Gastroesophageal sphincter (tissue), 4 donors: ENCODE measurements at regions not wholly inside any gene's neighbourhood (a gene's known extent, or its start where the extent isn't known, plus 50 kb on each side); places are given as distances from the start of the nearest gene placed in this dataset.

Experiments
- ATAC-seq: fragments of 150-250 bp; one replicate; pipeline ENCODE4 v1.9.1; 2016; ENCODE audit warnings: mild to moderate bottlenecking, moderate library complexity
- H3K27ac ChIP-seq, 4 donors: fragments of 200-600 bp; sonication (generic) in 3 of 4; 1 replicate in 3 of 4; 2 replicates in 1 of 4; pipeline ENCODE4 v1.5.1; 2016 to 2019
- H3K27me3 ChIP-seq: fragments of 200-600 bp; sonication (generic); one replicate; pipeline ENCODE4 v1.5.1; 2019
- H3K36me3 ChIP-seq, 2 donors: fragments of 200-600 bp; sonication (generic); one replicate each; pipeline ENCODE4 v1.5.1; 2019; ENCODE audit warnings: control low read depth in 1 of 2
- H3K4me1 ChIP-seq, 3 donors: fragments of 200-600 bp; sonication (generic); 1 replicate in 2 of 3; 2 replicates in 1 of 3; pipeline ENCODE4 v1.5.1; 2016 to 2019; ENCODE audit warnings: control low read depth in 2 of 3
- H3K4me3 ChIP-seq, 2 donors: fragments of 200-600 bp; sonication (generic); one replicate each; pipeline ENCODE4 v1.5.1; 2019; ENCODE audit warnings: mild to moderate bottlenecking in 1 of 2, moderate library complexity in 1 of 2
- H3K9me3 ChIP-seq, 3 donors: fragments of 200-600 bp; sonication (generic); one replicate each; pipeline ENCODE4 v1.5.1; 2017 to 2019; ENCODE audit warnings: control low read depth in 2 of 3
- EP300 ChIP-seq: sonication (generic); formaldehyde crosslinking; IDR thresholded peaks from one replicate; pipeline ENCODE4 v1.6.1; 2017; ENCODE audit warnings: antibody characterized with exemption, mild to moderate bottlenecking
- POLR2A ChIP-seq, 2 donors: fragments of 450-650 bp; IDR thresholded peaks; one replicate each; pipeline ENCODE4 v1.6.1; 2017; ENCODE audit warnings: antibody characterized with exemption in 2 of 2, mild to moderate bottlenecking in 2 of 2, moderate library complexity in 1 of 2
- POLR2AphosphoS5 ChIP-seq: sonication (generic); formaldehyde crosslinking; IDR thresholded peaks from one replicate; pipeline ENCODE4 v1.6.1; 2017; ENCODE audit warnings: antibody characterized with exemption
- whole genome bisulfite sequencing, 2 donors: methylation state at CpG; one replicate each; pipeline ENCODE4 v1.1.5; 2018; ENCODE audit warnings: low coverage in 1 of 2; 5-methylcytosine and 5-hydroxymethylcytosine counted together
- TF ChIP-seq, protein P1 (sequence below), 4 experiments: fragments of 200-600 bp in 2 of 4; fragments of 450-650 bp in 2 of 4; sonication (generic) in 1 of 4; IDR thresholded peaks; one replicate each; pipeline ENCODE4 v1.5.1; 2017 to 2019; ENCODE audit warnings: antibody characterized with exemption in 4 of 4, mild to moderate bottlenecking in 2 of 4, moderate library complexity in 2 of 4

DNA sequence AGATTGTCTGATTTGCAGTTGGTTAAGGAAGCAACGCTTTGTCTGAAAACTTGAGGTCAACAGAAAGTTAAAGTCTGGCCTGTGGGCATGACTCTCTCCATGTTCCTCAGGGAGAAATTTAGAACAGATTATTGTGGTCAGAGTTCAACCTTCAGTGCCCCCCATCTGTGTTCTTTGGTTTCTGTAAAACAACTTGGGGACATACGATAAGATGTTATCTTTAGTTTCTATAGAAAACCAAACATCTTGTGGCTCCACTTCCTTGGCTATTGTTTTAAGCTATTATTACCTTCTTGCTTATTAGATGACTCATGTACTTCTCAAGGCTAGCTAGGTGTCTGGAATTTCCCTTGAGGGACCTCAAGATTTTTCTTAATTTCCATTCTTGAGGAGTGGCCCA, 507.7 kb downstream of the PDHA2 start:
- Histone ChIP-seq H3K36me3 (no peaks in the 10 kb centered on the region), H3K4me1 (no peaks in the 10 kb centered on the region), H3K9me3 (no peaks in the 10 kb centered on the region), H3K27me3 (no peaks in the 10 kb centered on the region), H3K4me3 (no peak overlapping the region), H3K27ac (no peak overlapping the region)
- WGBS, 2 donors: 58 to 76% methylated on average over 2 of the region's 2 CpGs
- no peak for TF ChIP-seq POLR2AphosphoS5
- TF ChIP-seq EP300: no peak
- no peak for TF ChIP-seq POLR2A (IDR thresholded peaks at IDR 0.05)
- TF ChIP-seq, protein P1, sequence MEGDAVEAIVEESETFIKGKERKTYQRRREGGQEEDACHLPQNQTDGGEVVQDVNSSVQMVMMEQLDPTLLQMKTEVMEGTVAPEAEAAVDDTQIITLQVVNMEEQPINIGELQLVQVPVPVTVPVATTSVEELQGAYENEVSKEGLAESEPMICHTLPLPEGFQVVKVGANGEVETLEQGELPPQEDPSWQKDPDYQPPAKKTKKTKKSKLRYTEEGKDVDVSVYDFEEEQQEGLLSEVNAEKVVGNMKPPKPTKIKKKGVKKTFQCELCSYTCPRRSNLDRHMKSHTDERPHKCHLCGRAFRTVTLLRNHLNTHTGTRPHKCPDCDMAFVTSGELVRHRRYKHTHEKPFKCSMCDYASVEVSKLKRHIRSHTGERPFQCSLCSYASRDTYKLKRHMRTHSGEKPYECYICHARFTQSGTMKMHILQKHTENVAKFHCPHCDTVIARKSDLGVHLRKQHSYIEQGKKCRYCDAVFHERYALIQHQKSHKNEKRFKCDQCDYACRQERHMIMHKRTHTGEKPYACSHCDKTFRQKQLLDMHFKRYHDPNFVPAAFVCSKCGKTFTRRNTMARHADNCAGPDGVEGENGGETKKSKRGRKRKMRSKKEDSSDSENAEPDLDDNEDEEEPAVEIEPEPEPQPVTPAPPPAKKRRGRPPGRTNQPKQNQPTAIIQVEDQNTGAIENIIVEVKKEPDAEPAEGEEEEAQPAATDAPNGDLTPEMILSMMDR (IDR thresholded peaks at IDR 0.05): no peak
- no peak for ATAC-seq

DNA sequence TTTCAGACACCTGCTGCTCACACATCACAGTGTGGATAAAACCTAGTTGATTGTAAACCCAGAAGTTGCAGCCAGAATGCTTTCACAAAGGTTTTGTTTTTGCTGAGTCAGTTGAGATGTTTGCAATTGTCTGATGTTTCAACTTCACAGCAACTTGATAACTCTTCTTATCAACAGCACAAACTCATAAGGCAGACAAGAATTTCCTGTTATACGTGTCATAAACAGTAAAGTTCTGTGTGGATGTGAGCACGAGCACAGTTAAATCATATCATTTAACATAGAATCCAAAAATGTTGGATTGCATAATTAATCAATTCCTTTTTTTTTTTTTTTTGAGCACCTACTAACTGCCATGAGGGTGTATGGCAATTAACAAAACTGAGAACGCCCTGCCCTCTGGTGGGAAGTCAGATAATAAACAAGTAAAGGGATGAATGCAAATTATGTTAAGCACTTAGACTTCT, 512.2 kb downstream of the PDHA2 start:
- H3K27ac ChIP-seq: no peak overlapping the region
- ATAC-seq: no peak
- H3K4me3 ChIP-seq: no peak overlapping the region
- no peaks in the 10 kb centered on the region for H3K36me3 ChIP-seq
- H3K27me3 ChIP-seq: no peaks in the 10 kb centered on the region
- WGBS, 2 donors: 64 to 70% methylated on average over 3 of the region's 3 CpGs
- H3K9me3 ChIP-seq: no peaks in the 10 kb centered on the region
- H3K4me1 ChIP-seq: no peaks in the 10 kb centered on the region
- no peak for TF ChIP-seq EP300
- TF ChIP-seq, protein P1 (IDR thresholded peaks at IDR 0.05): no peak

DNA sequence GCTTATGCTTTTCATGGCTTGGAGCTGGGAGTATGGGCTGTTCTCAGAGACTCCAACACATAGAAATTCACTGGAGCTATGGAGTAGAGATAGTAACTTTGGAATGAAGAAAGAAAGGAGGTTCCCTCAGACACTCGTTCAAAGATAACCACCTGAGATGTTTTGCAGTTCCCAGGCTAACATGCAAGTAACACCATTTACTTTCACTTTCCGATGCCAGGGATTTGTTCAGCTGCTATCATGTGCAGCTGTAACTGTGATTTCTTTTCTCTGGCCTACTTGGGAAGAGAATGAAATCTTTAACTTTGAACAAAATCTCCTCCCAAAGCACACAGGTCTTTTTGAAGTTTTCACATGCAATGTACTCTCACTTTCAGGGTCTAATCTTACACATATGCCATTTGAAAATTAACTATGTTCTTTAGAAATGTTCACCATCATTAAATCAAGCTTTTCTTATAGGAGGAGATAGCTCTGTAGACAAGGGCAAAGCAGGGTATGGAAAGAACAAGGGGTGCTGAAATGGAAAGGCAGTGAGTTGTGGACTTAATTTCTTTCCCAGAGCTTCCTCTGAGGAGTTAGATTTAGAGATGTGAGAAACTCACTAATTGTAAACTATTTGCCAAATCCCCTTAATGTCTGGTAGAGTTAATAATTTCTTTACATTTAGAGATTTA, 514.3 kb downstream of the PDHA2 start:
- H3K27me3 ChIP-seq: no peaks in the 10 kb centered on the region
- no peaks in the 10 kb centered on the region for H3K4me1 ChIP-seq
- no peaks in the 10 kb centered on the region for H3K36me3 ChIP-seq
- H3K4me3 ChIP-seq: no peak overlapping the region
- ATAC-seq: no peak
- 15 to 16% methylated on average over 2 of the region's 2 CpGs for WGBS, 2 donors
- no peak overlapping the region for H3K27ac ChIP-seq
- TF ChIP-seq EP300: no peak
- TF ChIP-seq POLR2AphosphoS5: no peak
- TF ChIP-seq, protein P1 (IDR thresholded peaks at IDR 0.05): no peak
- no peak for TF ChIP-seq POLR2A (IDR thresholded peaks at IDR 0.05)
- no peaks in the 10 kb centered on the region for H3K9me3 ChIP-seq

DNA sequence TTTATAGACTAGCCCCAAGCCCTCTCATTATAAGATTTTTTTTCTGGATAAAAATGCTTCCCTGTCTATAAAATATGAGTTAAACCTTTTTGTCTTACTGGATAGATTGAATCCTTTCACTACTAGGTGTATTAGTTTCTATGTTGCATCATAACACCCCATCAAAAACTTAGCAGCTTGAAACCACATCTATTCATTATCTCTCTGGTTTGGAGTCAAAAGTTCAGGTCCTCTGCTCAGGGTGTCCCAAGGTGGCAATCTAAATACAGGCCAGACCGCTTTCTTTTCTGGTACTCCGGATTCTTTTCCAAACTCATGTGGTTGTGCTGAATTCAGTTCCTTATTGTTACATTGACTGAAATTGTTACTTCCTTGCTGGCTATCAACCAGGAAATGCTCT, 515.5 kb downstream of the PDHA2 start:
- Histone ChIP-seq H3K27me3 (no peaks in the 10 kb centered on the region), H3K4me1 (no peaks in the 10 kb centered on the region), H3K9me3 (no peaks in the 10 kb centered on the region), H3K4me3 (no peak overlapping the region), H3K36me3 (no peaks in the 10 kb centered on the region), H3K27ac (no peak overlapping the region)
- 66 to 100% methylated on average over 2 of the region's 2 CpGs for WGBS, 2 donors
- TF ChIP-seq, protein P1 (IDR thresholded peaks at IDR 0.05): no peak
- TF ChIP-seq EP300 (no peak), POLR2A (IDR thresholded peaks at IDR 0.05) (no peak), POLR2AphosphoS5 (no peak)
- no peak for ATAC-seq

DNA sequence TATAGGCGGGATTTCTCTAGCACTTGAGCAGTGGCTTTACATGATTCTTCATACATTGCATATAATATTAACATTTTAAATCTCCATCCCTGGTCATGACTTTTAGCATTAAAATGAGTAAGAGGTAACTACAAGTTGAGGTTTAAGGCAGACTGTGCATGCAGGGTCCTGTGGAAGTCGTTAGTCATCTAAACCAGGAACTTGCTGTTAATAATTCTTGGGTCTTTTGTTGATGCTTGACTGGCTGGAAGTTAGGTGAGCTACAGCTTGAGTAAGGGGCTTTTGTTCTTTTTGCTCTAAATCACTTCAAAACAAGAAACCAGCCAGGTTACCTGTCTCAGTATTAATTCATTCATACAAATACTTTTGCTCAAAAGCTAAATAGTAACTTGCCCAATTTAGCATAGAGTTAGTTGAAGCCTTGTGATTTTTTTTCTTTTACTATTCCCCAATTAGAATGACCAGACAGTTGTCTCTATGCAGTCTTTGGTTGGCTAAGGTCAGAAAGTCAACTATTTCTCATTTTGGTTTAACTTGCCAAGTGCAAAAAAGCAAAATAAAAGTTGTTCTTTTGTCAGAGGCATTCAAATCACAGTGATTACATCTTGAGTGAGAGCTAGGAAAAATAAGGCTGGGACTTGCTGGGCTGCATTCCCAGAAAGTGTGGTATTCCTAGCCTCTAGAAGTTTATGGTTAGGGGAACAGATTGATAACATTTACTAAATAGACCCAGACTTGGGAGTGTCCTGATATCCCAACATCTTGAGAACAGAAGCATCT, 516.9 kb downstream of the PDHA2 start:
- TF ChIP-seq POLR2A (IDR thresholded peaks at IDR 0.05): no peak
- TF ChIP-seq, protein P1 (IDR thresholded peaks at IDR 0.05): no peak
- 50 to 71% methylated on average over 1 to 2 of the region's 2 CpGs for WGBS, 2 donors
- no peak for ATAC-seq

More for the DNA sequence above, 516.9 kb downstream of the PDHA2 start:
- Histone ChIP-seq H3K4me3 (no peak overlapping the region), H3K36me3 (no peaks in the 10 kb centered on the region), H3K4me1 (no peaks in the 10 kb centered on the region), H3K27me3 (no peaks in the 10 kb centered on the region), H3K9me3 (no peaks in the 10 kb centered on the region), H3K27ac (no peak overlapping the region)
